GM19397 (cell line): ENCODE measurements at regions not wholly inside any gene's neighbourhood (a gene's known extent, or its start where the extent isn't known, plus 50 kb on each side); places are given as distances from the start of the nearest gene placed in this dataset.
"Not testable (repeated sequence)": the region's sequence is repeated elsewhere in the genome, so short reads cannot be mapped to it uniquely, and the experiment has no call there.

Experiments used
- ATAC-seq: cut with Tn5 transposase; IDR thresholded peaks from one replicate; pipeline ENCODE4 v1.9.1; 2021; ENCODE audit warnings: mild to moderate bottlenecking, moderate library complexity; ENCODE audit not compliant: unreplicated experiment

DNA sequence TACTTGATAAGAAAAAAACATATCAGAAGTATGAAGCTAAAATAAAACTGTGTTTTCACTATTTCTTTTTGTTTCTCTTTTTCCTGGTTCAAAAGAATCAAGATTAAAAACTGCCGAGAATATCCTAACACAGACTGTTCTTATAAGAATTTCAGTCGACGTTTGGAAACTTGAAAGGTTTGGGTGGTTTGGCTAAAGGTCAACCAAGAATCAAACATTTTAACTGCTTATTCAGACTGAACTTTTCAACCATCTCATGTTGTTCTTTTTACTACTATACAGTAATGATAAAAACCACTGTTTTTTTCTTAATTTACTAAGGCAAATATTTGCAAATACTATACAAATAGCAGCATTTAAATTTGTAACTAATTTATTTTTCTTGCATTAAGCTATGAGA is 308.5 kb upstream of the TFPI start:
- ATAC-seq, result no peak

- no peak for ATAC-seq
These were observed 310.8 kb upstream of the TFPI start for GRCh38 chr2:187865025-187865424.

GRCh38 chr2:187867165-187867564 is 312.9 kb upstream of the TFPI start:
- no peak for ATAC-seq

DNA sequence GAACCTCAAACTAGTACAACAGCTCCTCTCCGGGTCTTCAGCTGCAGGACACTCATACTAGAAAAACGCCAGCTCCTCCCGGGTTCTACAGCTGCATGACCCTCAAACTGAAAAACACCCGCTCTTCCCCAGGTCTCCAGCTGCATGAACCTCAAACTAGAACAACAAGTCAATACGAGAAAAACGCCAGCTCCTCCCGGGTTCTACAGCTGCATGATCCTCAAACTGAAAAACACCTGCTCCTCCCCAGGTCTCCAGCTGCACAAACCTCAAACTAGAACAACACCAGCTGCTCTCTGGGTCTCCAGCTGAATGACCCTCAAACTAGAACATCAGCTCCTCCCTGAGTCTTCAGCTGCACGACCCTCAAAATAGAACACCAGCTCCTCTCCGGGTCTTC is 315.0 kb upstream of the TFPI start:
- no peak for ATAC-seq

DNA sequence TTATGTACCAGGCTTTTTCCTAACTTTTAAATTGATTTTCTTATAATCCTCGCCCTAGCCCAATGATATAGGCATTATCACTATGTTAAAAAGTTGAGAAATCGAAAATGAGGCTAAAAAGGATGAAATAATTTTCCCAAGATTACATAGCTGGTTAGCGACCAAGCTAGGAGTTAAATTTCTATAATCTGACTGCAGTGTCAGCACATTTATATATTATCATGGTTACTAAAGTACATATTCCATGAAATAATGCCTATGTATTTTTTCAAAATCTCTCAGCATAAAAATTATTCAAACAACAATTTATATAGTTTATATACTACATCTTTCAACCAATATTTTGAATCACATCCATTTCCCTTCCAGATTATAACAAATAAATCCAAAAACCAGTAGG is 317.3 kb upstream of the TFPI start:
- ATAC-seq, result no peak

DNA sequence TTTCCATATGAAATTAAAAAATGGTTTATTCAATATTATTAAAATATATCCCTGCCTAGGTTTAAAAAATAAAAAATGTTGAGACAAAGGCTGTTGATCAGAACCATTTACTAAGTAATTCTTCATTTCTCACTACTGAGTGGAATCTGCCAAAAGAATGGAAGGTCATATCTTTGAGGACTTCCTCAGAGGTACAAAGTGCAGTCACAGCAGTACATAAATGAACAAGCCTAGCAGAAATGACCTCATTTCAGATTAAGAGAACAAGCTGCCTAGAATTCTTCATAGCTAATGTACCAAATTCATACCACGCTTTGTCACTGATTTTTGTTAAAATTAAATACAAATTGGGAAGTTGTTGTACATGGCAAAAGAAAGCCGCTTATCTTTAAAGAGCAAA is 318.9 kb upstream of the TFPI start:
- ATAC-seq, result no peak

DNA sequence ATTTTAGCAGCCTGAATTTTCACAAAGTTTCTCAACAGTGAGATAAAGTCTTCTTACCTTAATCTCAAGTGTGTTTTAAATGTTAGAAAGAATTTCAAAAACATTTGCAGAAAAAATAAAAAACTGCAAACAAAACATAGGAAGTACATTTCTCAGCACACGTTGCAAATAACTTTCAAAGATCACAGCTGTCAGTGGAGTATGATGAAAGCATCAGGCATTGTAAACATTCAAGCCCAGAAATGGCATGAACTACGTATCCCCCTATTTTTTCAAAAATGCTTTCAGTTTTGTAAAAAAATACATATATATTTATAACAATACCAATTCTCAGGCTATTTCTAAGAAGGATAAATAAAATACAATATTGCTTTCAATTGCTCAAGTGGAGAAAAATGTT is 320.6 kb upstream of the TFPI start:
- no peak for ATAC-seq

- no peak for ATAC-seq
These were observed 321.3 kb upstream of the TFPI start for GRCh38 chr2:187875261-187876141.

- no peak for ATAC-seq
These were observed 322.3 kb upstream of the TFPI start for GRCh38 chr2:187876554-187876953.

- no peak for ATAC-seq
These were observed 323.2 kb upstream of the TFPI start for GRCh38 chr2:187877391-187877790.

DNA sequence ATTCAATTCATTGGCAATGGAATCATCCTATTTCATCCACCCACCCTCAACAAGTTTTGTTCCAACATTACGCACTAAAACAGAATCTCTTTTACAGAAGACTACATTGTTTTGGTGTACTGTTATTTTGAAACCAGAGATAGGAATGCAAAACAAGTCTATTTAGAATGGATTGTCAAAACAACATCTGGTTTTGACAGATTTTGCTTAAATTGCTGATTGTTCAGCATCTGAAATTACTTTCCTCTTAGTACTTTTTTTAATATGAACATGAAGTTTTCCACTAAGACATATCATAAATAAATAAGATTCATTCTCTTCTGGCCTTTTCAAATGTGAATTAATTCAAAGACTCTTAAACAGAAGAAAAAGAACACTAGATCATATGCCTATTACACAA is 323.9 kb upstream of the TFPI start:
- ATAC-seq, result no peak

DNA sequence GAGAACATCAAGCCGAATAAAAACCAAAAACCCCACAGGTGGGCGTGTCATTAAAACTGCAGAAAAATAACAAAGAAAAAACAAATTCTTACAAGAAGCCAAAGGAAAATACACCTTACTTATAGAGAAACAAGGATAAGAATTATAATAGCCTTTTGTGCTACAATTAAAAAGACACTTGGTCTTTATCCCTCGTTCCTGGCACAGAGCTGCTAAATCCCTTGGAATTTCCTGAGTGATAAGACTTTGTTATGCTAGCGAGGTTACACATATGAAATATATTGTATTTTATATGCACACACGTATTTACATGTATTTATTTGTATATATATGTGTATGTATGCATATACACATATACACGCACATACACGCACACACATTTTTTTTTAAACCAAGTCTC is 325.3 kb upstream of the TFPI start:
- no peak for ATAC-seq

GRCh38 chr2:187884003-187884402 is 329.8 kb upstream of the TFPI start:
- no peak for ATAC-seq

DNA sequence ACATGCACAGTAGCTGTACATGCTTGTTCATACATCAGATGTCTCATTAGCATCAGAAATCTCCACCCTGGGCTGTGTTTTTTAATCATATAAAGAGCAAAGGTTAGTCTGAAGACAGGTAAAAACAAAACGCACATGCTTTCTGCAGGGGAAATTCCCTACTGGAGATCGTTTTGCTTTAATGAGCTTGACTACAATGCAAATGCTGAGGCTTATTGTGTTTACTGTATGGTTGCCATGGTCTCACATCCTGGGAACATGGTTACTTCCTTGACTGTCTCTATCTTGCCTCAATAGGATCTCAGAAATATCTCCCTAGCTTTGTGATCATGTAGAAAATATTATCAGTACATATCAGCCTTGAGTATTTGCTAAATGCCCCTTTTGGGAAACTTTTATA is 336.5 kb upstream of the TFPI start:
- ATAC-seq, result no peak

- ATAC-seq, result no peak
These were observed 345.8 kb upstream of the TFPI start for GRCh38 chr2:187900021-187900420.

DNA sequence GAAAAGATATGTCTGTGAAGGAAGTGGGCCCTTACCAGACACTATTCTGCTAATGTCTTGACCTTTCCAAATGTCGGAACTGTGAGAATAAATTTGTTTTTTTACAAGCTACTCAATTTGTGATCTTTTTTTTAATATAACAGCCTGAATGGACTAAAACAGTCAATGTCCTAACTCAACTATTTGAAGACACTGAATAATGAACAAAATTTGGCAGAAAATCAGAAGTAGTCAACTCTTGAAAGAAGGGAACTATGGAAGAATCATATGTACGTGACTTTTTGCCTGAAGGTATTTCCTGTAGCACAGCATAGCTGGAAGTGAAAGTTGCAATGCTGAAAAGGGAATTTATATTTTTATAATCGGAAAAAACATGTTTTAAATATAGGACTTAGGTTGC is 351.8 kb upstream of the TFPI start:
- ATAC-seq, result no peak

- ATAC-seq, result not testable (repeated sequence)
These were observed 356.7 kb upstream of the TFPI start for GRCh38 chr2:187910922-187911321.

- ATAC-seq, result no peak
These were observed 358.7 kb upstream of the TFPI start for GRCh38 chr2:187912950-187913349.

GRCh38 chr2:187915810-187916209 is 361.6 kb upstream of the TFPI start:
- no peak for ATAC-seq

DNA sequence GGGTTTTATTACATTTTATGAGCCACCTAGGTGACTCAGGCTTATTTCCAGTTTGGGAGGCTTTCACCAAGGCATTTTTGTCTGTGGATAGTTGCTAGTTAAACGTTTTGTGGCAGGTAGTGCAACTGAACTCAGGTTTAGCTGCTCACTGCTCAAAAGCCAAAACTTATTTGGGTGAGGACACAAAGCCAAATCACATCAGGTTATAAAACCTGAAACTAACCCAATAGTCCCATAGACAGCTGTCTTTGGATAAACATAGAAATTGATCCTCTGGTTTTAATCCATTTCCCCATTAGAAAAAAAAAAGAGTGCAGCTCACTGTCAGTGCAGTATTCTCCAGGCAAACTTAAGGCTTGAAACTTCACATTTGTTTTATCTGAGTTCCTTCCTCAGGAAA is 362.6 kb upstream of the TFPI start:
- ATAC-seq, result no peak

DNA sequence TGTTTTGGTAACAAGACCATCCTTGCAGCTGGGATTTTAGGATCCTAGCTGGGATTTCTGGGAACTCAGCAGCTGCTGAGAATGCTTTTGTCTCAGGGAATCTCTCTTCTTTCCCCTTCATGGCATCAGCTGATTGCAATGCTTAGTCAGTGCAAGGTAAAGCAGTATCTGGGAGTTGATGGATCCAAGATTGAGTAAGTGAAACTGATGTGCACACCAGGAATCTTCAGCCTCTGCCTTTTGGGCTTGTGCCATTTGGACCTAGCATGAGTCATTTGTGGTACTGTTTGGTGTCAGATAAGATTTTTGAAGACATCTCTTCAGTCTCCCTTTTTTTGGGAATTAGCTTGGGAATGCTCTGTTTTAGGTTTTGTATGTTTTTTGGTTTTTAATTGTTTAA is 363.3 kb upstream of the TFPI start:
- no peak for ATAC-seq

DNA sequence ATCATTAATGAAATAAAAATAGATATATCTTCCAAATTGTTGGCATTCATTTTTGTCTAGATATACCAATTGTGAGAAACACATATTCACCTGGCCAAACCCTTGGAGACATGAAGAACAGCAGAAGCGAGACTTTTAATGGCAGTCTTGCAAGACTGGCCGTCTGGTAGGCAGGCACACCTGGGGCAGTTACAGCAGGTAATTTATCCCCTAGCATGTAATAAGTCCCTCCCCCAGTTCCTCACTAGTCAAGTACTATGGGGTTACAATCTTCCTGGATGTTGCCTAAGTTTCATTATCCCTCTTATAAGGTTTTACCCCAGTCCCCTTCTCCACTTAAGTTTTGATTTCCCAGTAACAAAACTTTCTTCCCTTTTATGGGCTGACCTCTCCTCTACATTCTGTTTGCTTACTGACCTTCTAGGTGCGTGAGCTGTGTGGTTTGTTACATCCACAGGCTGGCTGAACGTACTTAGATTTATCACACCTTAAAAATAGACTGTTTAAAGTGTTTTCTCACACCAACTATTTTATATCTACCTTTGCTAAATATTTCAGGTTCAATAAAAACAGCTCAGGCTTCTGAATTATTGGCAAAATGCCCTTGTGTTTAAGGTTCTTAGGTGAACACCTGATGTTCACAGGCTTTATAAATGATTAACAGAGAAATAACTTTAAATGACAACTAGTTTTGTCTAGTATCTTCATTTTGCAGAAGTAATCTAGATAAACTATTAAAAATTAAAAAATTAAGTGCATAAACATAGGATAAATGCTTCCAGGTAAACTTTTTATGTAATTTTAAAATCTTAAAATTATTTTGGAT is 365.0 kb upstream of the TFPI start:
- no peak for ATAC-seq
